HG02610 (cell line): ENCODE measurements at regions not wholly inside any gene's neighbourhood (a gene's known extent, or its start where the extent isn't known, plus 50 kb on each side); places are given as distances from the start of the nearest gene placed in this dataset.
"Not testable (repeated sequence)": the region's sequence is repeated elsewhere in the genome, so short reads cannot be mapped to it uniquely, and the experiment has no call there.

Experiments
- ATAC-seq: cut with Tn5 transposase; IDR thresholded peaks from one replicate; pipeline ENCODE4 v1.9.1; 2021; ENCODE audit warnings: mild to moderate bottlenecking, moderate library complexity; ENCODE audit not compliant: unreplicated experiment

DNA sequence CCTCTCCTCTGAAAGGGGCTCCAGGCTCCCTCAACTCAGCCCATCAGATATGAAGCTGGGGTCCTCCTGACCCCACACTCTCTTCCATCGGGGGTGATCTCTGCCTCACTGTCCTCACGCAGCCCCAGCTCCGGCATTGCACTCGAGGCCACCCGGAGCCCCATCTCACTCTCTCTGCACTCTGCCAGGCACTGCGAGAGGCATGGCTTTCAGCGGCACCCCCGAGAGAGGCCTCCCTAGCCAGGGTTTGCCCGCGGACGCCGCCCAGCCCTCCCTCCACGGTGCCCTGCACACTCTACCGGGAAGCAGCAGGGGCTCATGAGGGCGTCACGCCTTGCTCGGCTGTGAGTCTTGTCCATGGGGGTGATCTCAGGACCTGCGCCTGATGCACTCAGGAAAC, 436.2 kb downstream of the BRD1 start:
- ATAC-seq: no peak

DNA sequence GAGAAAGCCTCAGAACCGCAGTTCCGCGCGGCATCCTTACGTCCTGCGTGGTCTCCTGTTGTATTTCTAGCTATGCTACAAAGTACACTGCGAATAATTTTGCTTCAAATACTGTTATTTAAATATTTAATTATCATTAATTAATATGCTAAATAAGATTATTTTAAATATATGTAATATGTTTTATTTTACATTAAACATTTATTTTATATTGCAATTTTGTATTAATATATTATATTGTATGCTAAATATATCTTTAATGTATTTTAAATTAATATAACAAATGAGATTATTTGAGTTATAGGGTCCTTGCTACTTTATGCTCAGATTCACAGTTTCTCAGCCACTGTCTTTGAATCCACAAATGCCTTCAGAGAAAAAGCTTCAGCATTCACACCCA, 436.7 kb downstream of the BRD1 start:
- no peak for ATAC-seq

DNA sequence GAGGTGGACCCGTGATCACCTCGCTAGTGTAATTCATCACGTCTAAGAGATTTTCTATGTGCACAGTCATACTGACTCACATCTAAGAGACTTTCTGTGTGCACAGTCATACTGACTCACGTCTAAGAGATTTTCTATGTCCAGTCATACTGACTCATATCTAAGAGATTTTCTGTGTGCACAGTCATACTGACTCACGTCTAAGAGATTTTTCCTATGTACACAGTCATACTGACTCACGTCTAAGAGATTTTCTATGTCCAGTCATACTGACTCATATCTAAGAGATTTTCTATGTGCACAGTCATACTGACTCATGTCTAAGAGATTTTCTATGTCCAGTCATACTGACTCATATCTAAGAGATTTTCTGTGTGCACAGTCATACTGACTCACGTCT, 443.8 kb downstream of the BRD1 start:
- ATAC-seq: not testable (repeated sequence)

DNA sequence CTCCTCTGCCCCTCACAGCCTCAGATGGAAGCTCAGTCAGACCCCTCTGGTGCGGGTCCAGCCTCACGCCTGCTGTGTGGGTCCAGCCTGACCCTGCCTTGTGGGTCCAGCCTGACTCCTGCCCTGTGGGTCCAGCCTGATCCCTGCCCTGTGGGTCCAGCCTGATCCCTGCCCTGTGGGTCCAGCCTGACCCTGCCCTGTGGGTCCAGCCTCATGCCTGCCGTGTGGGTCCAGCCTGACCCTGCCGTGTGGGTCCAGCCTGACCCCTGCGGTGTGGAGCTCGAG, 445.3 kb downstream of the BRD1 start:
- no peak for ATAC-seq

DNA sequence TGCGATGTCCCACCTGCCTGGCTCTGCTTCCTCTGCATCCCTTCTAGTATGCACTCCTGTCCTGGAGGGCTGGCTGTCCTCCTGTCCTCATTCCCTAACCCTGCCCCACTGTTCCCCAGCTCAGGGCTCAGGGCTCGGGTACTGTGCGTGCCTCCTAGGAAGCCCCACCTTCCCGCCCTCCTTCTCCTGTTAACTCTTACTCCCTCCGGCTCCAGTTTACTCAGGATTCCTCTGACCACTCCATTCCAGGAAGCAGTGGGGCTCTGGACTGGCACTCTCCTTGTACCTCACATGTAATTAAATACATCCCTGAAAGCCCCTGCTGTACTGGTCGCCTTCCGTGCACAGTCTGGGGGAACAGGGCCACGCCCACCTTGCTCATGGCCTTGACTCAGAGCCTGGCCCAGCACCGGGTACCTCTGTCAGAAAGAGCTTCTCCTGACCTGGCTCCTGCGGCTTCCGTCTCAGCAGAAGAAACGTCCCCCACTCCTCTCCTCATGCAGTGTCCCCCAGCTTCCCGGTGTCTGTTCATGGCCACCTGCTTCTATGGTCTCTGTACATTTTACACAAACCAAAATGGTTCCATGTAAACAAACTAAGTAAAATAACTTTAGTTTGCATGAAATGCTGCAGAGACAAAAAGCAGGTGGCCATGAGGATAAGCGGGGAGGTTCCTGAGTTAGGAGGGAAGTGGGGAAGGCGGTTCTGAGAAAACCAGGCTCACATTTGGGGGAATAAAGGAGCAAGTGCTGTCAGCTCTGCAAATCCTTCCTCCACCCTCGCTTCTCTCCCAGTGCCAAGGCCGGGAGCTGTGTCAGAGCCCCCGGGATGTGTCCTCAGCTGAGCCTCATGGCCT, 445.9 kb downstream of the BRD1 start:
- no peak for ATAC-seq

DNA sequence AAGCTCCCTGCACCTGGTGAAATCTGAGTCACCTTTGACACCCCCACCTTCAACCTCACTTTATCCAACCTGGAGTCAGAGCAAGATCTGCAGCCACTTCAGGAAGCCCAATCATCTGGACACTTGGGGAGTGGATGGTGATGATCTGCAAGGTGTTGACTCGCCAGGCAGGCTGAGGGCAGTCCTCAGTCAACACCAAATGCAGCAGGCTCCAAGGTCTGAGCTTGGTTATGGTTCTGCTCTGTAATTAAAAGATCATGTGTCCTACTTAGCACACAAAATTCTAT, 446.9 kb downstream of the BRD1 start:
- ATAC-seq: no peak

DNA sequence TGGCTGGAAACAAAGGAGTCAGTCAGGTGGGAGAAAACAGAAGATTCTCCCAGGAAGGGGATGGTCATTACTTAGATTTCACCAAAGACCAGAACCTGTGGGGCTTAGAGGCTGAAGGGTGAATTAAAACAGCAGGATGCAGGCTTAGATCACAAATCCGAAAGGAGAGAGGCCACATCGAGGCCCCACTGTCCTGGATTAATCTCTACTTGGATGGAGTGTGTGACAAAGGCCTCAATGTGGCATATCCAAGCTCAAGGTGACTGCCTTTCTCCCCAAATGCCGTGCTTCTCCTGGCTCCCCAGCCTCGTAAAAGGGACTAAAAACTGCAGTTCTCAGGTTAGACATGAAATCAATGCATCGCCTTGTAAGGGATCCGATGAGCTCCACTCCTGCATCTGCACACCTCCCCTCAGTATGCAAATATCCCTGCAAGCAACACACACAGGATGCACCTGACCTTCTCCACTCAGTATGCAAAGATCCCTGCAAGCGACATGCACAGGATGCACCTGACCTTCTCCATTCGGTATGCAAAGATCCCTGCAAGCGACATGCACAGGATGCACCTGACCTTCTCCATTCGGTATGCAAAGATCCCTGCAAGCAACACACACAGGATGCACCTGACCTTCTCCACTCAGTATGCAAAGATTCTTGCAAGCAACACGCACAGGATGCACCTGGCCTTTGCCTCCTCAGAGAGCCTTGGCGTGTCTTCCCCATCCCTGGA, 447.4 kb downstream of the BRD1 start:
- no peak for ATAC-seq

DNA sequence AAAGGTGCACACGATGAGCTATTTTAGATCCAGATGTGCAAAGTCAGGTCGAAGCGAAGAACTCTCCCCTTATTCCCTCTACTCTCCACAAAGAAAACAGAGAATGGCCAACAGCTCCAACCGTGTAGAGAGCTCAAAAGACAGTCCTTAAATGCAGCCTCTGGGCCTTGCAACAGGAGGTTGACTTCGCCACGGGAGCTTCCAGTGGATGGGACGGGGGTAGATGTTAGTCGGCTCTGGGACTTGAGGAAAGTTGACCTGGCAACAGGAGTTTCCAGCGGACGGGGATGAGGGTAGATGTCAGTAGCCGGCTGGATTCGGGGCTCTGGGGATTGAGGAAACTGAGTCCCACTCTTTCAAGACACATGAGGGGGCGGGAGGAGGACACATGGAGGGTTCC, 450.4 kb downstream of the BRD1 start:
- no peak for ATAC-seq

DNA sequence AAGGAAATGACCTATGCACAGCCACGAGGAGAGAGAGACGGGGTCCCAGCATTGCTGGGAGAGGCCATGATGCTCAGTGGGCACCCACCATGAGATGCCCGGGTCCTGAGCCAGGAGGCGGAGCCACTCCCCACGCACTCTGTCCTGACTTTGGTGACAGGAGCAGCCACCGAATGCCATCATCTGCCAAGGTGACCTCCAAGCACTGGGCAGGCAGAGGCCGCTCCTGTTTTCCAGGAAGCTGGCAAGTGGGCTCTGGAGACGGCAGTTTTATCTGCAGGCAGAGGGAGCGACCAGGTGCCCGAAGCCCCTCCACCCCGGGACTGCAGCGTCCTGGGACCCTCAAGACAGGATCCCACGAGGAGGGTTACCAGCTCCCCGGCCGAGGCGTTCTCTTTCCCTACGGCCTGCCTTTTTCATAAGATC, 453.9 kb downstream of the BRD1 start:
- ATAC-seq: no peak

DNA sequence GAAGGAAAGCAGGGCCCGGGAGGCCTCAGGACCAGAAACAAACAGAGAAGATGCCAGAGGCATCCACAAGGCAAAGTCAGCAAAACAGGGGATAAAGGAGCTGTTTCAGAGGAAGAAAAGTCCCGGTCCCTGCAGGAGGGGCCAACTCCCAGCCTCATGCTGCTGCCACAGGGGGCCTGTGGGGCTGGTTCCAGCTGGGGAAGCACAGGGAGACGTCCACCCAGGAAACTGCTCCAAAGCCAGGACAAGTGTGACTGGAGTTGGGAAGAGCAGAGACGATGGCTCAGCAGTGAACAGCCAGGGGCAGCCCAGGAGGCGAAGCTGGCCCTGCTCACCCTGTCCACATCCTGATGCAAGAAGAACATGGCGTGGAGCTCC, 454.4 kb downstream of the BRD1 start:
- ATAC-seq: no peak

DNA sequence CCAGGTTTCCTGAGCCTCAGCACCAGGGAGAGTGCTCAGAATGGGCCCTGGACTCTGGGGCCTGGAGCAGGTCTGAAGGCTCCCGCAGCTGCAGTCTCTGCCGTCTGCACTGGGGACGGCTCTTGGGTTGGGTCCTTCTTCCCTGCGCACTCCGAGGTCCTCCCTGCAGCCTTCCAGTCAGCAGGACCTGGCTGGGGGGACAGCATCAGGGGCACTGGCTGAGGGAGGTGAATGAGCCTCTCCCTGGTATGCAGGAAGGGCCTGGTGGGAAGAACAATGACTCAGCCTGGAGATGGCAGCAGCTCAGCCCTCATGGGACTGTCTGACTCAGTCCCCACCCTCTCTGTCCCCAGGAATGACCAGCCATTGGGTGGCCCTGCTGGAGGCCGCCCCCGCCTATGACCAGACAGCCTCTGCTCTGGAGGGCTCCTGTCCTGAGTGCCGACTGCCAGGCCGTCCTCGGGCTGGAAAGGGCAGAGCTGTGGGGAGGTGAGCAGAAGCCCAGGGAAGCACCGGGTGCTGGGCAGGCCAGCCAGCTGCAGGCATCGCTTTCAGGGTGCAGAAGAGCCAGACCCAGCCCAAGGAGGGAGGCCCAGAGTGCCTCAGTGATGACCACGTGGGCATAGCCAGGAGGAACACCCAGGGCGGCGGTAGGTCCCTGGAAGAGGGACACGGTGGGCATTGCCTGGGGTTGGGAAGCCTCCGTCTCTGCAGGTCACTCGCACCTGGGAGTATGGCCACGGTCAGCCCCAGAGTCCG, 455.0 kb downstream of the BRD1 start:
- ATAC-seq: no peak

DNA sequence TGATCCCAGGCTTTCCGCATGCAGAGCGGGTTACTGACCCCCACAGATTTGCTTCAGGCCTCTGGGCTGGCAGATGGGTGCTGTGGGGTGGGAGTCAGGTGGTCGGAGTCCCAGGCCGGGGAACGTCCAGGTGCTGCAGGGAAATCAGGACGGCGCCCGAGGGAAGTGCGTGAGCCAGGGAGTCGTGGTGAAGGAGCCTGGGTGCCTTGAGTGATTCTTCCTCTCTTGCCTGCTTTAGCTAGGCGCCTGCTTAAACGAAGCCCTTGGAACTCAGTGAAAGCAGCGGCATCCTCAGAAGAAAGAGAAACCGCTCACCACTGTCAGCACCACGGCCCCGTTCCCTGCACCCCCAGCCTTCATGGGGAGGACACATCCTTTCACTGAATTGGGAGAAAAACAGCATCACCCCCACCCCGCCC, 455.6 kb downstream of the BRD1 start:
- ATAC-seq: no peak

DNA sequence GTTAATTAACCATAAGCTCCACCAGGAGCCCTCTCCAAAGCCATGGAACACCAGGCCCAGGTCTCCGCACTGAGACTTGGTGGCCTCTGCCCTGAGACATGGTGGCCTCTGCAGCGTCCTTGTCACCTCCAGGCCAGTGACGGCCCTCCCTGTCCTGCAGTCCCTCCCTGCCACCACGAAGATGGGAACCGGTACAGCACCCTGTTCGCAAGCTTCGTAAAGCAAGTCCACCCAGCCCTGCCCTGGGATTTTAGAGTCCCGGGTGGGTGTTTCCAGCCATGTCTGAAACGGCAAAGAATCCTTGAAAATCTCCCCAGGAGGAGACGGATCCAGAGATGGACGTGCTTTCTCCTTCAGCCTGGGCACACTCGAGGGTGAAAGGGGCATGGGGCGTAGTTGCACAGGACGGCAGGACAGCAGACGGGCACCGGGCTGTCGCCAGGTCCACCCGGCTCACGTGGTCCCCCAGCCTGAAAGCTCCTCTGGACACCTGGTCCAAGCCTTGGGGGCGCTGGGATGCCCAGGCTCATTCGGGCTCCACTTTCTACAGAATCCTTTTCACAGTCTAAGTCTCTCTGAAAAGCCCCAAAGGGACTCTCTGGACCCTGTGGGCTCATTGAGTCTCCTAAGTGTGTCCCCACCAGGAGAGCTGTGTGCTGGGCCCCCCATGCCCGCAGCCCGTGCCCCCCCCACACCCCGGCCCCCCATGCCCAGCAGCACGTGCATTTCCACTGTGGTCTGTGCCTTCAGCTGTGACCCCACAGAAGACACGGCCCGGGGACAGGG, 456.2 kb downstream of the BRD1 start:
- ATAC-seq: no peak

DNA sequence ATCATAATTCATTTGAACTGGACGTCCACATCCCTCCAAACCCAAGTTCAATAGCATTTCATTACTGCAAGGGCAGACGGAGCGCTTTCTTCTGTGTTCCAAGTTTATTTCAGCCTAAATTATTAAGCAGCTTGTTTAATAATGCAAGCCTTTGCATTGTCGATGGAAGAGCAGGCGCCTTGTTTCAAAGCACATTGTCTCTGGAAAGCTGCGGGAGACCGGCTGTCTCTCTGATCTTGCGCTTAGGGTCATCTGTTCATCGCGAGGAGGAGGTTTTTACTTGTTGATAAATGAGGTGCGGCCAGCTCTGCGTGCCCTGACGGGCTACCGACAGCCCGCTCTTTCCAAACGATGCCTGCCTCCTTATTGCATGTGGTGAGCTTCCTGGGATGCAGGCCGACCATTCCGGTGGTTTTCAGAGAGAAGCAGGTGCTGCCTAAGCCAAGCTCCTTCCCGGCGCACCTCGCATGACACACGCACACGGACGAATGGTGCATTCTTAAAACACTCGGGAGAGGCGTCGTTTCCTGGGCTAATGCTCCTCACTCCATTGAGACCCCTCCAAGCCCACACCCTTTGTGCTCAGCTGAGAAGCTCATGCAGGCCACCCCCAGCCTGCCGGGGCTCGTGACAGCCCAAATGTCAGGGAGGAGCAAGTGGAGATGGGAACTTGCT, 456.9 kb downstream of the BRD1 start:
- ATAC-seq: no peak

DNA sequence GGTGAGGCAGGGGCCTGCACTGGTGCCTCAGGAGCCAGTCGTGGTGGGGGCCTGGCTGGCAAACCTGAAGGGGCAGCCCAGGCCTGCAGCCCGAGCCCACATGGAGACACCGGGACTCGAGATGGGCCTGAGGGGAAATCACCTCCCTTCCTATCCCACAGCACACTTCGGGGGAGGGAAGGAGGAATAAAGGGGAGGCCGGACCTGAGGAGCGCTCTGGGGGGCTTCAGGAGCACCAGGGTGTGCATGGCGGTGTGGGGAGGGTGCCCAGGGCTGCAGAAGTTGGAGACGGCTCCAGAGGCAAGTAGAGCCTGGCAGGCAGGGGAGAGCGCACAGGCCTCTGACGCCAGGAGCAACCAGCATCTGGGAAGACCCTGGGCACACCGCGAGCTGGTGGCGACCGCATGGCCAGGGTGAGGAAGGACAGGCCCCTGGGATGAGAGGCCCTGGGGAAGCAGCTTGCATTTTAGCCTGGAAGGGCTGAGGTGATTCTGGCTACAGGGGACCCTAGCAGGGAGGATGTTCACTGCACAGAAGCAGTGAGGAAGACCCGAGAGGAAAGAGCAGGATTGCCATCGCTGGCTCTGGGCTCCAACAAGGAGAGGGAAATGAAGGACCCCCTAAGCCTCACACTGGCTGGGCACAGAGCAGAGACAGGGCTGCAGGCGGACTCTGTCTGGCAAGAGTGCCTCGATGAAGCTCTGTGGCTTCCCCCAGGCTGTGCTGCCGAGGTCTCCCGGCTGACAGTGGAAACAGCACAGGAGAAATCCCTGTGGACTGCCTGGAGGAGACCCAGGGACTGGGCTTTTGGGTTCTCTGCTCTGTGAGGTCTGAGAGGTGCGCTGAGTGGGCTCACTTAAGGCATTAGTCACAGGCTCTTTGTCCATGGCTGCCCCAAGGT, 457.7 kb downstream of the BRD1 start:
- ATAC-seq: no peak

DNA sequence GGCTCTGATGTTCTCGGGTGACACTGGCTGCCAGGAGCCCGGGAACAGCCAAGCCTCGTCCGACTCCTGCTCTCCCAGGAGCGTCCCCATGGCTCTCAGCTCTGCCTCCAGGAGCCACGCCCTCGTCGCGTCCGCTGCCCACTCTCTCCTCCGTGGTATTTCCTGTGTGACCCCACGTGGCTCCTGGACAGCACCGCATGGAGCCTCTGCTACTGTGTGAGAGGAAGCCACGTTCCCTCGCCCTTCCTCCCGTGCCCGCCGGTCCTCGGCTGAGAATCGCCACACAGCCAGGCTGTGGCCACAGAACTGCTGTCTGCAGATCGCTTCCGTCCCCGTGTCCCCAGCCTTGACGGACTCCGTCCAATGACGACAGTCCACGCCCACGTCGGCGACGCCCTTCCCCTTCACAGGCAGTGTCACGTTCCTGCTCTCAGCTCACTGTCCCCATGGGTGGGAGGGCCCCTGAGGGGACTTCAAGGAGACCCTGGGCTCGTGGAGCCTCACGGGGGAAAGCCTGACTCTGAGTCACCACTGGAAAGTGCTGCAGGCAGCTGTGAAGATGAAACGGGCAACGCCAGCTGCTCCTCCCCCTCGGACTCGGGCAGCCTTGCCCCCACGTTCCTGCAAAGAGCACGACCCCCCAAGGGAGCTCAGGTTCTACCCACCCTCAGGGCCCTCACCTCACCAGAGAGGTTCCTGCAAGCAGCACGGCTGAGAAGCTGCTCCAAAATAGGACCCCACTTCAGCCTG, 458.5 kb downstream of the BRD1 start:
- ATAC-seq: no peak

DNA sequence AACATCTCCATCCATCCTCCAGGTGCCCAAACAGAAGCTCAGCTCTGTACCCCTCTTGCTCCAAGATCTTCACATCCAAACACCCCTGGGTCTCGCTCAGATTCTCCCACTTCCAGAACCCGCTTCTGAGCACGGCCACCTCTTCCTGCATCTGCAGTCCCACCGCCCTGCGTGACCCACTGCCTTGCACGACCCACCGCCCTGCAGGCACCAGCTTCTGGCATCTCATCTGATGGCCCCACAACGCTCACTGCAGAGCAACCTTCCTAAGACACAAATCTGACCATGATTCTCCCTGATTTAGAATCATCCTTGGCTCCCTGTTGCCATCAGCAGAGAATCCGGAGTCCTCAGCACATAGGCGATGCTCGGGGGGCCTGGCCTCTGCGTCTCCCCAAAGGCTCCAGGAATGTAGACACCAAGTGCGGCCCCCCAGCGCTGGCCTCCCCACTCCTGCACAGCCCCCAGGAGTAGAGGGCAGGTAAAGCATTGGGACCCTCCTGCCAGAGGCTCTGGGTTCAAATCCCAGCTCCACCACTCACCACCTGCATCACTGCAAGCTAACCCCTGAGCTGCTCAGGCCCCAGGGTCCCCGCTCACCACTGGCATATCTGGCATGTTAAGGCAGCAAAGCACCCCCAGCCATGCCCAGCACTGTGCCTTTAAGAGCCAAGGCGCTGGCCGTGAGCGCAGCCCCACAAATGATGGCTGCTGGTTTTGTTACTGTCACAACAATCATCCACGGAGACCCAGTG, 459.3 kb downstream of the BRD1 start:
- no peak for ATAC-seq

DNA sequence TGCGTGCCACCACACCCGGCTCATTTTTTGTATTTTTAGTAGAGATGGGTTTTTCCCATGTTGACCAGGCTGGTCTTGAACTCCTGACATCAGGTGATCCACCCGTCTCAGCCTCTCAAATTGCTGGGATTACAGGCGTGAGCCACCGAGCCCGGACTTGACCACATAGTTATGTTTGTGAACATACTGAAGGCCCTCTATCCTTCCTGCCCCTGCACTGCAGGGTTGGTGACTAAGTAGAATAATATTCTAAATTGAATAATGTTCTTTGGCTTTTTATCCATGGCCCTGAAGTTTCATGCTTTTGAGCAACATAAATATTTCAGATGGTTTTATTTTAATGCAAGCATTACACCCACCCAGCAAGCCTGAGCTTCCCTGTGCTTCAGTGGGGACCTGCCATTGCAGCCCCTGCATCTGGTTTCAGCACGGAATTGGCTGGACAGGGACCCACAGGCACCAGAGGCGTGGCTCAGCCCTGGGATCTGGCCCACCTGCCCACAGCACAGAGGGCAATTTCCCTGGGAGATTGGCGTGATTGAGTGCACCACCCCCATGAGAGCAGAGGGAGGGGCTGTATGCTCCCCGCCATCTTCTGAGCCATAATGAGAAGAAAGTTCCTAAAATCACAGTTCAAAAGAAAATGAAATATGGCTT, 460.5 kb downstream of the BRD1 start:
- ATAC-seq: no peak
